T1000 (cell line): ENCODE measurements at regions not wholly inside any gene's neighbourhood (a gene's known extent, or its start where the extent isn't known, plus 50 kb on each side); places are given as distances from the start of the nearest gene placed in this dataset.
"Not testable (repeated sequence)": the region's sequence is repeated elsewhere in the genome, so short reads cannot be mapped to it uniquely, and the experiment has no call there.

Experiments
- DNase-seq: peaks from one replicate; lab custom pipeline; 2025; ENCODE audit warnings: mixed read lengths; lab: John Stamatoyannopoulos, UW

DNA sequence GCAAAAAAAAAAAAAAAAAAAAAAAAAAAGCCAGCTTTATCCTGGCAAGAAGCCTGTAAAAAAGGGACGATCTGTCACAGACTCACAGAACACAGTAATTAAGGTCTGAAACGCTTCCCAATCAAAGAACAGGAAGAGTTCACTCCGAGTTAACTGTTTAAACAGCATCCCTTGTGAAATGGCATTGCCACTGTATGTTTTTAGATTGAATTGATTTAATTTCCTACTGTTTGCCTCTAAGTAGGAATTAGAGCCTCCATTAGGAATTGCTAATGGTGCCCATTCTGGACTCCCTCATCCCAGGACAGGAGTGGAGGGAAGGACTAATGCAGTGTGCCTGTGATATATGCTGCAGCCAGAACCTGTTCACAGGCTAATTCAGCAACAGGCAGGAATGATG is 370.8 kb downstream of the RWDD3 start:
- no peak for DNase-seq

DNA sequence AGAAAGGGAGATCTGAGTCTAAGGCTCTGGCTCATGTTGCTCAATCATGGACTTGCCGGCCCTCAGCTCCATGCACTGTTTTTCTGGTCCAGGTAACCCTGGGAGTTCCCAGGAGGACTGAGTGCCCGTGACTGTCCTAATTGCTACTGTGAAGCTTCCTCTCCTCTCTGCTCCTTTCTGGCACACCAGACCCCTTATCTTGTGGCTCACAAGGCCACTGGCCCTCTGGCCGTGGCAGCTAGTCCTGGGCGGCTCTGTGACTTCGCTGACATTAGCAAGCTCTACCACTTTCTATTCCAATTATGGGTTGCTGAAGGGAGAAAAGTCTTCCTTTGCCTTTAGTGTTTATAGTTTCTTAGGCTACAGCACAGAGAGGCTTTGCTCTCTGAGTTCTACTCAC is 380.2 kb downstream of the RWDD3 start:
- DNase-seq, result no peak

GRCh38 chr1:95615421-95615820 is 381.4 kb downstream of the RWDD3 start:
- no peak for DNase-seq

DNA sequence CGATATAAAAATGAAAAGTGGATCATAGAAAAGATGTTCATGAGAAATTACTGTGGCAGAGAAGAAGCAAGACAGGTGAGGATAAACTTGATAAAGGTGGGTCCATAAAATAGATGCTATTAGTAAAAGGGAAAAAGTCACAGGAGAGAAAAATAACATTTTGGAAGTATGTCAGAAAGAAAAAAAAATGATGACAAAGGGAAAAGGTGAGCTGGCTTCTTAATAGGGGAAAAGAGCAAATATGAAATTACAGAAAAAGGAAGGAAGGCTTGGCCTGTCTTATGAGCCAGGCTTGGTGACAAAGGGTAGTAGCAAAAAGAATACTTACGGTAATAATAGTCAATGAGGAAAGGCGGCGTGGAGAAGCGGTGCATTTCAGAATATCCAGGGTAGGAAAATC is 386.1 kb downstream of the RWDD3 start:
- no peak for DNase-seq

GRCh38 chr1:95622609-95623008 is 388.6 kb downstream of the RWDD3 start:
- DNase-seq, result no peak

GRCh38 chr1:95625224-95625623 is 391.2 kb downstream of the RWDD3 start:
- no peak for DNase-seq

DNA sequence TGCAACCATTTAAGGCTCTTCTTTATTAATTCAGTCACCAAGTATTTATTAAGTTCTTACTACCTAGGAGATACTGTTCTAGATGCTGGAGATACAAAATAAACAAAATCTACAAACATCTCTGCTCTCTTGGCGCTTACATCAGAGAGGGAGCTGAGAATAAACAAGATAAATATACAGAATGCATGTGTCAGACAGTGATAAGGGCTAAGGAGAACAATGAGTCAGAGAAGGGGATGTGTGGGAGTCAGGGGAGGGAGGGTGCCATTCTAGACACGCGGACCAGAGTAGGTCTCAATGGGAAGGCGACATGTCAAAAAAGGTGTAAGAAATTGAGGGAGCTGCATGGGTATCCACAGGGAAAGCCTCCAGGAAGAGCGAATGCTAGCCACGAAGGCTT is 393.2 kb downstream of the RWDD3 start:
- DNase-seq, result no peak

DNA sequence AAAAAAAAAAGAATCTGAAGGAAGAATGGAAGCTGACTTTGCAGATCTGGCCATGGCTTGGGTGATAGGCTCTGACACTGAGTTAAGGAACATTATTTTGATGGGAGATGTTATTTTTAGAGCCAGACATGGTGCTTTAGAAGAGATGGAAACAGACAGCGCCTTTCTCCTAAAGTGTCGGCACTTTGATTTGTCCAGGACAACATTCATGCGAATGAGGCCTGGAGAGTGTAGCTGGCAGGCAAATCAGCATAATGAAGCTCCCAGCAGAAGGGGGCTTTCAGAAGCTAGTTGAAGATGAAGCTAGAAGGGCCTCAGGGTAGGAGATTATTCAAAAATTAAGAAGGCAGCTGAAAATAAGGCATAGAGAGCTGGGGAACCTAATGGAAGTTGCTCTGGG is 397.7 kb downstream of the RWDD3 start:
- no peak for DNase-seq

- DNase-seq, result no peak
These were observed 401.8 kb downstream of the RWDD3 start for GRCh38 chr1:95635811-95636210.

DNA sequence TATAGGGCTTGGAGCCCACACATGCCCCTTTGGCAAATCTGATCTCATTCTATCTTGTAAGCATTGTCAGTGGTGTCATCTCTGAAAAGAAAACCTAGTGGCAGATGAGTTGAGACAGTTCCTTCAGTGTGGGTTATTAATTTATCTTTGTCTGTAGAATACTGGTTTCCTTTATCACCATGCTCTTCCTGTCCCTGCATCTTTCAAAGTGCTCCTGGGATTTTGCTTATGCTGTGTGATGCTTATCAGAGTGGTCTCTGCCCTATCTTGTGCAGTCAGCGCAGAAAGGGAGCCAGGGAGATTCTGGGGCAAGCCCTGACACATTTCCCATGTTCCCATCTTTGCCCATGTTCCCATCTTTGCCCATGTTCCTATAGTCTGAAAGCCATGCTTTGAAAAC is 402.9 kb downstream of the RWDD3 start:
- DNase-seq, result no peak

- no peak for DNase-seq
These were observed 406.7 kb downstream of the RWDD3 start for GRCh38 chr1:95640746-95641145.

- DNase-seq, result no peak
These were observed 407.4 kb downstream of the RWDD3 start for GRCh38 chr1:95641386-95641785.

GRCh38 chr1:95642035-95642434 is 408.0 kb downstream of the RWDD3 start:
- no peak for DNase-seq

GRCh38 chr1:95643071-95643470 is 409.1 kb downstream of the RWDD3 start:
- no peak for DNase-seq

DNA sequence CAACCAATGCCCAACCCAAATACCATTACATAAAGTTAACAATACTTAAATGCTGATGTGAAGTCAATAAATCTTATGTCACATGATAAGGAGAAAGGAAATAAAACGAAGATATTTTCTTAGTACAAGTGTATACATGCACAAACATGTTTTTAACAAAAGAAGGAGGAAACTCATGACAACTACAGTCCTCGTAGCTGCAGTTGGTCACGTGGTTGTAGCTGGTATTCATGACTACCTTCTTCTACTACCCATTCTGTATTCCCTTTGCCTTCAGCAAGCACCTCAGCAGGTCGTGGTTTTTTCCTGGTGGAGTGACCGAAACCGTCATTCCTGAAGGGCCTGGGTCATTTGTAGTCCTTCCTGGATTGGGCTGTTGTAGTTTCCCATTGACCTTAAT is 411.1 kb downstream of the RWDD3 start:
- not testable (repeated sequence) for DNase-seq

GRCh38 chr1:95650631-95651030 is 416.6 kb downstream of the RWDD3 start:
- peak; percentile 64 for DNase-seq

DNA sequence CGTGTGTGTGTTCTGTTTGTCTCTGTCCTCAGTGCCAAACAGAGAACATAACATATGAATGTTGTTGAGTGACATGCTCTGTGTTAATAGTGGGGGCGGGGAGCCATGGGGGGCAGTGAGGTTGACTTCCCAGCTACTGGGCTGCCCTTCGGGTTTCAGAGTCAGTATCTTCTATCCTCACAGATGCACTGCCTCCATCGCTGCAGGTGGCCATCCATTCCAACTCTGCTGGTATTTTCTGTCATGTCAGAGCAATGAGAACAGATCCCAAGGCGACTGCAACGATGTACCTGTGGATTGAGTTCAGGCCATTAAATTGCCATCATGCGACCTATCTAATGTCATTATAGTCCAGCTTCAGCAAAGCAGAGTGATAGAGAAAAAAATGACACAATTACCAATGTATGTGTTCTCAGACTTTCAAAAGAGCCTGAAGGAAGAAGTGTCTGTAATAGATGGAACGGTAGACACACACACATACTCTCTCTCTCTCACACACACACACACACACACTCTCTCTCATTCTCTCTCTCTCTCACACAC is 418.5 kb downstream of the RWDD3 start:
- no peak for DNase-seq

- no peak for DNase-seq
These were observed 419.6 kb downstream of the RWDD3 start for GRCh38 chr1:95653618-95654017.

DNA sequence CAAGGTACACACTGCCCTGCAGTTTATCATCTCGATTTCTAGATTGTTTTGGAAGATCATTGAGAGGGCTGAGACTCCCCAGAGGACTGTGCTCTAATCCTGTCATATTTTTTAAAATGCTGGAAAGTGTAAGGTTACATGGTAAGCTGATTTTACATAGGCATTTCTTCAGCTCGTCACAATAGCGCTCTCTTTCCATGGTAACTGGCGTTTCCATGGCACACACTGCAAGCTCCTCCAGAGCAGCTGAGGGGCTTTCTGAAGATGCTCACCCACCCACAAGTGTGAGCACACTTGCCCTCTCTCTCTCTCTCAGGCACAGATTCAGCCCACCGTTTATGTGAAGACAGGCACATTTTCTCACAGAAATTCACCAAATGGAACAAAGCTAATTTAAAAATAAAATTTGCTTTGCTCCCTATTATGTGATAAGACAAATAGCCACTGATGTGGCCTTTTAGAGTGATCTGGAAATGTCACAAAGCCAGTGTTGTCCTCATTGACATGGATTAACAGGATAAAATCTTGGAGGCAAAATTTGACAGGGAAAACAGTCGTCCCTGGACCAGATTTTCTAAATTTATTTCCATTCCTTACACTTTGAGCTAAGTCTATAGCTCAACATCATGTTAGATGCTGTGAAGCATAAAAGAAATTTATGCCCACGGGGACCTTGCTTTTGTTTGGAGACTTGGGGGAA is 421.5 kb downstream of the RWDD3 start:
- no peak for DNase-seq

DNA sequence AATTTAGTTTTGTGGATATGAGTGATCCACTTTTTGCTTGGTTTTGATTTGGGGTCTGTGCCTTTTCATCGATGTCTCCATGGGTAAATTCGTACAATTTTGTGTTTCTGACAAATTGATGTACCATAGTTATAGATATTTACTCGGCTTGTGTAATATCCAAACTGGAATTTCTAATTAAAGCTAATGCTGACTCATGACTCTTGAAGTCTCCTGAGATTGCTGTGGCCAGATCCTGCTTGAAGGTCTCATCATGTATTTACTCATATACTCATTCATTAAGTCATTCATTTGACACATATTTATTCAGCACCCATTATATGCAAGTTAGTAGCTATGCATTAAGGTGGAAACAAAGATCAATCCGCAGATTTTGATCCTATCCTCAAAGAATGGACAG is 423.2 kb downstream of the RWDD3 start:
- DNase-seq, result no peak

DNA sequence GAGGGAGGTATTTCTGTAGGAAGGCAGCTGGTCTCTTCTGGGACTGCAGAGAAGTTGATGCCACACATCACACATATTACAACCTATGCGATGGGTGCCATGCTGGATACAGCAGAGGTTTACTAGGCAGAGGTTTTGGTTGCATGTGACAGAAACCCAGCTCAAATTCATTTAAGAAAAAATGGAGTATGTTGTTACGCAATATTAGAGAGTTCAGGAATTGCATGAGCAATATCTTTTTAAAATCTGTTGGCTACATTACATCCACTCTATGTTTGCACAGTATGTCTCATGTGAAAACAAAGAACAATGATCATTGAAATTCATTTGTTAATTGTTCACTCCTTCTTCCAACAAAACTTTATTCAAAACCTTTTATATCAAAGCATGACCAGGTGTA is 425.2 kb downstream of the RWDD3 start:
- DNase-seq, result no peak

- DNase-seq, result no peak
These were observed 425.6 kb downstream of the RWDD3 start for GRCh38 chr1:95659588-95659987.

DNA sequence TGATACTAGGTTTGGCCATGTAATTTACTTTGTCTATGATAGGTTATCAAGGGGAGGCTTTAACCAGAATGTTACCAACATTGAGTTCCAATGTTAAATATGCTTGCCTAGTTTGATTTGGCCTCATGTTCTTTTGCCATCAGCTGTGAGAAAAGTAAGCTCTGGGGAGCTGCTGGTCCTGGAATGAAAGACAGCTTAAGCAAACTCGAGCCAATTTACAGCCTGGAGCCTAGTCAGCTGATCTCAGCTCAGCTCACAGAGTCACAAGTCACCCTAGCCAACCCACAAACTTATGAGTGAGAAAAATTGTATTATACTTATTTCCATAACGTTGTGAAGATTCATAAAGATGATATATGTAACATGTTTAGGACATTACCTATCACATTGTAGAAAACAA is 426.7 kb downstream of the RWDD3 start:
- DNase-seq, result no peak

GRCh38 chr1:95663530-95663929 is 429.5 kb downstream of the RWDD3 start:
- not testable (repeated sequence) for DNase-seq
